GM03348 (cell line): ENCODE measurements at regions not wholly inside any gene's neighbourhood (a gene's known extent, or its start where the extent isn't known, plus 50 kb on each side); places are given as distances from the start of the nearest gene placed in this dataset.
"Not testable (repeated sequence)": the region's sequence is repeated elsewhere in the genome, so short reads cannot be mapped to it uniquely, and the experiment has no call there.

Source experiments
- DNase-seq: peaks from one replicate; pipeline ENCODE4 v3.0.0; 2012; ENCODE audit warnings: low spot score

- no peak for DNase-seq
These were observed 931.1 kb upstream of the USP9Y start for GRCh38 chrY:11769937-11770336.

GRCh38 chrY:11779743-11780142 lies 921.3 kb upstream of the USP9Y start:
- DNase-seq: not testable (repeated sequence)

GRCh38 chrY:11789057-11789456 lies 912.0 kb upstream of the USP9Y start:
- not testable (repeated sequence) for DNase-seq

- DNase-seq: not testable (repeated sequence)
These were observed 877.3 kb upstream of the USP9Y start for GRCh38 chrY:11823752-11824151.

GRCh38 chrY:11834197-11834596 lies 866.8 kb upstream of the USP9Y start:
- peak; percentile 3 for DNase-seq
